Astrocyte (in vitro differentiated cells and primary cell): ENCODE measurements at regions not wholly inside any gene's neighbourhood (a gene's known extent, or its start where the extent isn't known, plus 50 kb on each side); places are given as distances from the start of the nearest gene placed in this dataset.

Source experiments
- DNase-seq: peaks from one replicate; pipeline ENCODE4 v3.0.0-alpha.2; 2010; ENCODE audit warnings: low read depth
- FAIRE-seq: peaks from 2 replicates; lab custom pipeline; 2011; peaks lifted over from hg19 to GRCh38; lab: Jason Lieb, UNC
- H2AFZ ChIP-seq: 2 replicates; pipeline ENCODE4 v1.6.0; 2012; ENCODE audit warnings: low read depth, low read length, inconsistent platforms
- H3K27ac ChIP-seq: 2 replicates; pipeline ENCODE4 v1.5.1; 2011; ENCODE audit warnings: low read depth, low read length, inconsistent platforms
- H3K27me3 ChIP-seq: 2 replicates; pipeline ENCODE4 v1.6.0; 2011; ENCODE audit warnings: low read length, inconsistent platforms; ENCODE audit not compliant: insufficient read depth
- H3K36me3 ChIP-seq: 2 replicates; pipeline ENCODE4 v1.5.1; 2011; ENCODE audit warnings: low read length, inconsistent platforms; ENCODE audit not compliant: insufficient read depth
- H3K4me1 ChIP-seq: 2 replicates; pipeline ENCODE4 v1.5.1; 2011; ENCODE audit warnings: low read length, inconsistent platforms; ENCODE audit not compliant: insufficient read depth
- H3K4me2 ChIP-seq: 2 replicates; pipeline ENCODE4 v1.6.0; 2012; ENCODE audit warnings: low read length, inconsistent platforms
- H3K4me3 ChIP-seq: 2 replicates; pipeline ENCODE4 v1.5.1; 2011; ENCODE audit warnings: low read depth, mild to moderate bottlenecking, low read length, inconsistent platforms; ENCODE audit not compliant: insufficient read depth
- H3K79me2 ChIP-seq: 2 replicates; pipeline ENCODE4 v1.6.0; 2012; ENCODE audit warnings: mild to moderate bottlenecking, low read length, inconsistent platforms; ENCODE audit not compliant: insufficient read depth
- H3K9ac ChIP-seq: 2 replicates; pipeline ENCODE4 v1.6.0; 2012; ENCODE audit warnings: mild to moderate bottlenecking, low read length, inconsistent platforms
- H3K9me3 ChIP-seq: 2 replicates; pipeline ENCODE4 v1.5.1; 2012; ENCODE audit warnings: low read depth, mild to moderate bottlenecking, low read length, inconsistent platforms; ENCODE audit not compliant: insufficient read depth
- H4K20me1 ChIP-seq: 2 replicates; pipeline ENCODE4 v1.6.0; 2012; ENCODE audit warnings: low read length, inconsistent platforms; ENCODE audit not compliant: insufficient read depth
- H3K27ac Mint-ChIP-seq: one replicate; pipeline ENCODE4 v1.8.0; 2021; ENCODE audit warnings: mild to moderate bottlenecking, mixed read lengths; ENCODE audit not compliant: unreplicated experiment
- H3K27me3 Mint-ChIP-seq: one replicate; pipeline ENCODE4 v1.8.0; 2021; ENCODE audit warnings: low read depth, mixed read lengths; ENCODE audit not compliant: unreplicated experiment
- H3K36me3 Mint-ChIP-seq: one replicate; pipeline ENCODE4 v1.8.0; 2021; ENCODE audit warnings: low read depth, mixed read lengths; ENCODE audit not compliant: unreplicated experiment
- H3K4me1 Mint-ChIP-seq: one replicate; pipeline ENCODE4 v1.8.0; 2021; ENCODE audit warnings: low read depth, mixed read lengths; ENCODE audit not compliant: unreplicated experiment
- H3K4me3 Mint-ChIP-seq: one replicate; pipeline ENCODE4 v1.8.0; 2021; ENCODE audit warnings: mild to moderate bottlenecking, moderate library complexity, mixed read lengths; ENCODE audit not compliant: unreplicated experiment
- H3K9me3 Mint-ChIP-seq: one replicate; pipeline ENCODE4 v1.8.0; 2021; ENCODE audit warnings: mild to moderate bottlenecking, mixed read lengths; ENCODE audit not compliant: unreplicated experiment
- CTCF ChIP-seq: IDR thresholded peaks from 2 replicates; pipeline ENCODE4 v1.5.1; 2011; ENCODE audit warnings: low read depth, mild to moderate bottlenecking, inconsistent platforms, low read length, moderate library complexity; ENCODE audit not compliant: insufficient read depth
- EZH2 ChIP-seq: IDR thresholded peaks from 2 replicates; pipeline ENCODE4 v1.6.1; 2012; ENCODE audit warnings: mild to moderate bottlenecking, low read length, inconsistent platforms; ENCODE audit not compliant: insufficient read depth

DNA sequence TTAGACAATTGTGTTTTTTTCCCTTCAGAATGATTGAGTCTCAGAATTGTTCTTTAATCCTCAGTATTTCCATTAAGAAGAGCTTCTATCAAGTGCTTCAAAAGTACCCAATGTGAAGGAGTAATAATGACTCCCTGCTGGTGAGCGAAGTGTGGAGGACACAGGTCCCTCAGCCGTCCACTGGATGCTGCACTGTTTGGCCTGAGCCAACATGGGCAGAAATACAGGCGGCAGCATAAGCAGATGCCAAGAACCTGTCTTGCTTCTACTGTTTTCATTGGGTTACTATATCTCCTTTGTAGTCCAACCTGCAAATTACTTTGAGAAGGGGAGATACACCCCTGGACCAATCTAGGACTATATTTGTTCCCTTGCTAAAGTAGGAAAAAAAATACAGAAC lies 55.3 kb upstream of the DPH5 start:
- Histone ChIP-seq H2AFZ (no peak overlapping the region), H3K27me3 (no peaks in the 10 kb centered on the region), H3K27ac (no peak overlapping the region), H3K79me2 (no peaks in the 10 kb centered on the region), H3K36me3 (no peaks in the 10 kb centered on the region), H3K4me2 (no peak overlapping the region), H3K4me1 (no peaks in the 10 kb centered on the region), H3K9ac (no peak overlapping the region), H3K9me3 (no peaks in the 10 kb centered on the region), H3K4me3 (no peak overlapping the region), H4K20me1 (no peaks in the 10 kb centered on the region)
- no peaks in the 10 kb centered on the region for H3K4me1 Mint-ChIP-seq
- no peak for DNase-seq
- no peaks in the 10 kb centered on the region for H3K27me3 Mint-ChIP-seq
- H3K4me3 Mint-ChIP-seq: no peak overlapping the region
- TF ChIP-seq CTCF: no peak
- no peak for TF ChIP-seq EZH2
- peaks cover 2% of the 10 kb centered on the region for H3K9me3 Mint-ChIP-seq
- H3K27ac Mint-ChIP-seq: no peak overlapping the region
- FAIRE-seq: no peak
- H3K36me3 Mint-ChIP-seq: peaks cover 10% of the 10 kb centered on the region

DNA sequence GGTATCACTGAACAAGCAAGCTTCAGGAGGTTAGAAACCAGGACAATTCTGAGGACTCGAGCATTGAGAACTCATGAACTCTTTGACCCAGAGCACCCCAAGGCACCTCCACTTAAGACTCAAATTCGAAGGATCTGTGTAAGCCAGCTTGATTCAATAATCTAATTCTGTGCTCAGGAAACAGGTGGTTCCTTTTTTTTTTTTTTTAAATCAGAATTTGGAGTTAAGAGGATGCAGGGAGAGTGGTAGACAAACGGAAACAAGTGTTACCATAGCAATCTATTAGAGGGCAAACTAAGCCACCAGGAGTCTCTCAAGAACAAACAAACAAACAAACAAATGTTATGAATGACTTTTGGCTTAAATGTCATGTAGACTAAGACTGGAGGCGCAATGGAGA lies 53.8 kb upstream of the DPH5 start:
- FAIRE-seq (no peak), DNase-seq (no peak)
- Histone ChIP-seq H3K4me3 (no peak overlapping the region), H2AFZ (no peak overlapping the region), H4K20me1 (no peaks in the 10 kb centered on the region), H3K4me2 (no peak overlapping the region), H3K36me3 (no peaks in the 10 kb centered on the region), H3K27me3 (no peaks in the 10 kb centered on the region), H3K4me1 (no peaks in the 10 kb centered on the region), H3K27ac (no peak overlapping the region), H3K9ac (no peak overlapping the region), H3K79me2 (no peaks in the 10 kb centered on the region), H3K9me3 (no peaks in the 10 kb centered on the region)
- TF ChIP-seq EZH2: no peak
- TF ChIP-seq CTCF: no peak
- Mint-ChIP-seq H3K9me3 (peaks cover 2% of the 10 kb centered on the region), H3K4me3 (no peak overlapping the region), H3K27ac (no peak overlapping the region), H3K27me3 (no peaks in the 10 kb centered on the region), H3K36me3 (peaks cover 6% of the 10 kb centered on the region), H3K4me1 (no peaks in the 10 kb centered on the region)

DNA sequence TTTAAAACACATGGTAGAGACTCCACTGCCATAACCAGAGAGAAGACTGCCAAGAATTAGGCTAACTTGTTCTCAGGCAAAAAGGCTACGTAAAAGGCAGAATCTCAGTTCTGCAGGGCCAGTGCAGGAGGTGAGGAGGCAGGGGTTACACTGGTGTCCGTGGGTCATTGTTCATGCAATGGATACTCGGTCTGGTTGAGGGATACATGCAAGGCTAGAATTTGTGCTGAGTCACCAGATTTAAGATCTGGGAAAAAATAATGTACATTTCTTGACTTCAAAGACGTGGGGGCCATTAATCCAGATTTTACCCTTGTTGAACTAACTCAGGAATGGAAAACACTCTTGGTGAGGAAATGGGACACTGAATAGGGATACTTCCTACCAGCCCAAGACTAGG lies 52.3 kb upstream of the DPH5 start:
- no peaks in the 10 kb centered on the region for H3K79me2 ChIP-seq
- no peaks in the 10 kb centered on the region for H3K36me3 ChIP-seq
- peaks cover 2% of the 10 kb centered on the region for H3K9me3 Mint-ChIP-seq
- no peak overlapping the region for H3K4me3 ChIP-seq
- H3K27me3 ChIP-seq: no peaks in the 10 kb centered on the region
- no peak overlapping the region for H3K9ac ChIP-seq
- no peaks in the 10 kb centered on the region for H4K20me1 ChIP-seq
- H3K27me3 Mint-ChIP-seq: no peaks in the 10 kb centered on the region
- H2AFZ ChIP-seq: no peak overlapping the region
- TF ChIP-seq EZH2 (no peak), CTCF (no peak)
- no peaks in the 10 kb centered on the region for H3K4me1 Mint-ChIP-seq
- no peak overlapping the region for H3K4me3 Mint-ChIP-seq
- no peak overlapping the region for H3K4me2 ChIP-seq
- H3K9me3 ChIP-seq: no peaks in the 10 kb centered on the region
- no peak overlapping the region for H3K27ac Mint-ChIP-seq
- DNase-seq: no peak
- no peaks in the 10 kb centered on the region for H3K4me1 ChIP-seq
- H3K27ac ChIP-seq: no peak overlapping the region
- H3K36me3 Mint-ChIP-seq: peaks cover 6% of the 10 kb centered on the region
- FAIRE-seq: no peak
